Keratinocyte (primary cell): ENCODE measurements at regions not wholly inside any gene's neighbourhood (a gene's known extent, or its start where the extent isn't known, plus 50 kb on each side); places are given as distances from the start of the nearest gene placed in this dataset.
"Not testable (repeated sequence)": the region's sequence is repeated elsewhere in the genome, so short reads cannot be mapped to it uniquely, and the experiment has no call there.

Experiments
- DNase-seq: peaks from one replicate; pipeline ENCODE4 v3.0.0-alpha.2; 2011; ENCODE audit warnings: low read depth, missing footprints, low spot score
- FAIRE-seq: peaks from 2 replicates; lab custom pipeline; 2011; peaks lifted over from hg19 to GRCh38; lab: Jason Lieb, UNC
- H2AFZ ChIP-seq: 2 replicates; pipeline ENCODE4 v1.6.0; 2012; ENCODE audit warnings: low read length, control low read depth, inconsistent platforms; ENCODE audit not compliant: control insufficient read depth
- H3K27ac ChIP-seq: 2 replicates; pipeline ENCODE4 v1.5.1; 2011; ENCODE audit warnings: low read length; ENCODE audit not compliant: control insufficient read depth, insufficient read depth
- H3K27me3 ChIP-seq: 3 replicates; pipeline ENCODE4 v1.6.0; 2011; ENCODE audit warnings: low read length; ENCODE audit not compliant: control insufficient read depth, insufficient read depth; ENCODE audit errors: extremely low read depth
- H3K36me3 ChIP-seq, 2 experiments: 2 replicates in 1 of 2; 3 replicates in 1 of 2; pipeline ENCODE4 v1.5.1; 2011; ENCODE audit warnings: low read length in 2 of 2, mild to moderate bottlenecking in 1 of 2; ENCODE audit not compliant: control insufficient read depth in 2 of 2, insufficient read depth in 2 of 2; ENCODE audit errors: extremely low read depth in 1 of 2
- H3K4me1 ChIP-seq: 3 replicates; pipeline ENCODE4 v1.5.1; 2011; ENCODE audit warnings: low read length; ENCODE audit not compliant: control insufficient read depth, insufficient read depth; ENCODE audit errors: extremely low read depth
- H3K4me2 ChIP-seq: 3 replicates; pipeline ENCODE4 v1.6.0; 2011; ENCODE audit warnings: low read depth, low read length; ENCODE audit not compliant: control insufficient read depth, insufficient read depth; ENCODE audit errors: extremely low read depth
- H3K4me3 ChIP-seq, 3 experiments: fragments of 200-600 bp in 1 of 3; sonication (generic) in 1 of 3; 2 replicates in 2 of 3; 3 replicates in 1 of 3; pipeline ENCODE4 v1.5.1; 2011 to 2016; ENCODE audit warnings: low read length in 3 of 3, mild to moderate bottlenecking in 3 of 3, control low read depth in 2 of 3, inconsistent platforms in 1 of 3, low read depth in 1 of 3, mixed read lengths in 1 of 3, mixed run types in 1 of 3, moderate library complexity in 1 of 3; ENCODE audit not compliant: control insufficient read depth in 2 of 3, insufficient read depth in 2 of 3; ENCODE audit errors: extremely low read depth in 1 of 3
- H3K79me2 ChIP-seq: 2 replicates; pipeline ENCODE4 v1.6.0; 2012; ENCODE audit warnings: low read length; ENCODE audit not compliant: control insufficient read depth, insufficient read depth
- H3K9ac ChIP-seq: 3 replicates; pipeline ENCODE4 v1.6.0; 2011; ENCODE audit warnings: low read length; ENCODE audit not compliant: control insufficient read depth, insufficient read depth; ENCODE audit errors: extremely low read depth
- H3K9me1 ChIP-seq: 3 replicates; pipeline ENCODE4 v1.6.0; 2011; ENCODE audit warnings: low read length; ENCODE audit not compliant: control insufficient read depth, insufficient read depth; ENCODE audit errors: extremely low read depth
- H3K9me3 ChIP-seq: 2 replicates; pipeline ENCODE4 v1.5.1; 2012; ENCODE audit warnings: low read depth, low read length; ENCODE audit not compliant: control insufficient read depth
- H4K20me1 ChIP-seq: 3 replicates; pipeline ENCODE4 v1.6.0; 2011; ENCODE audit warnings: low read length; ENCODE audit not compliant: control insufficient read depth, insufficient read depth; ENCODE audit errors: extremely low read depth
- CTCF ChIP-seq, 3 experiments: IDR thresholded peaks in 1 of 3; conservative IDR thresholded peaks in 1 of 3; optimal IDR thresholded peaks in 1 of 3; 2 replicates in 2 of 3; 3 replicates in 1 of 3; pipeline versions ENCODE3 to v1.5.1; 2011; ENCODE audit warnings: low read length in 3 of 3, mild to moderate bottlenecking in 3 of 3, moderate library complexity in 2 of 3, control low read depth in 1 of 3, inconsistent platforms in 1 of 3; ENCODE audit not compliant: insufficient read depth in 2 of 3; ENCODE audit errors: extremely low read depth in 1 of 3
- EZH2 ChIP-seq: IDR thresholded peaks from one replicate; pipeline ENCODE4 v1.6.1; 2012; ENCODE audit warnings: inconsistent platforms, mild to moderate bottlenecking, low read length, moderate library complexity
- dilution Hi-C: fragments of 300-500 bp; cut with MboI; formaldehyde crosslinking; loops from one replicate; pipeline ENCODE4 v1.7.0; 2020; ENCODE audit warnings: low sequenced_read_pairs; ENCODE audit not compliant: extremely low pct_ligation_motif_present

DNA sequence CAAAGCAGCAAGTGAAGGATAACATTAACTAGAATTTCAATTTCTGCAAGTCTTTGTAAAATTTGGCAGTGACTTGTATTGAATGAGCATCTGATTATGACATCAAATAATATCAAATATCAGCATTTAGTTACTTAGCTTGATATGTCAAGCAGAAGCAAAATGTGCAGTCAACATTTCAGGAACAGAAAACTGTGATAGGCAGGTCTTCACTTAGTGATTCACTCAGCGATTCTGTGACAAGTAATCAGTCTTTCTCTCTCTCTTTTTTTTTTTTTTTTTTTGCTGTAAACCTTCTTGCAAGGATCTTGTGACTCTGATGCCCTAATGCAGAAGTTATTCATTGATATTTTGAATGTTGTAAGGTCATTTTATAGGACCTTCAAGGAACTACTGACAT, 307.1 kb downstream of the MTERF1 start:
- H3K9ac ChIP-seq, result no peak overlapping the region
- no peaks in the 10 kb centered on the region for H3K79me2 ChIP-seq
- dilution Hi-C loops, result no loop called here
- DNase-seq (no peak), FAIRE-seq (no peak)
- H3K9me1 ChIP-seq, result no peaks in the 10 kb centered on the region
- H3K4me2 ChIP-seq, result no peak overlapping the region
- no peaks in the 10 kb centered on the region for H3K4me1 ChIP-seq
- no peak overlapping the region for H3K27ac ChIP-seq
- no peaks in the 10 kb centered on the region for H3K9me3 ChIP-seq
- no peaks in the 10 kb centered on the region for H3K36me3 ChIP-seq
- no peak overlapping the region for H2AFZ ChIP-seq
- TF ChIP-seq CTCF (optimal IDR thresholded peaks at IDR 0.05 in 1 of 3, IDR thresholded peaks at IDR 0.05 in 1 of 3, conservative IDR thresholded peaks at IDR 0.05 in 1 of 3; ENCODE audit: extremely low read depth in 1 of 3, insufficient read depth in 2 of 3, low read length in 3 of 3) (no peak), EZH2 (no peak)
- no peaks in the 10 kb centered on the region for H3K27me3 ChIP-seq
- H3K4me3 ChIP-seq, result no peak overlapping the region
- no peaks in the 10 kb centered on the region for H4K20me1 ChIP-seq

- H3K9me1 ChIP-seq, H3K27me3 ChIP-seq, H3K4me2 ChIP-seq, dilution Hi-C loops, H3K9ac ChIP-seq, H3K4me3 ChIP-seq, H2AFZ ChIP-seq, FAIRE-seq, H3K27ac ChIP-seq, H3K36me3 ChIP-seq, H3K4me1 ChIP-seq, DNase-seq, H3K9me3 ChIP-seq, H4K20me1 ChIP-seq, H3K79me2 ChIP-seq: not testable (repeated sequence)
Measured at GRCh38 chr7:91576459-91576858, 304.0 kb downstream of the MTERF1 start.

DNA sequence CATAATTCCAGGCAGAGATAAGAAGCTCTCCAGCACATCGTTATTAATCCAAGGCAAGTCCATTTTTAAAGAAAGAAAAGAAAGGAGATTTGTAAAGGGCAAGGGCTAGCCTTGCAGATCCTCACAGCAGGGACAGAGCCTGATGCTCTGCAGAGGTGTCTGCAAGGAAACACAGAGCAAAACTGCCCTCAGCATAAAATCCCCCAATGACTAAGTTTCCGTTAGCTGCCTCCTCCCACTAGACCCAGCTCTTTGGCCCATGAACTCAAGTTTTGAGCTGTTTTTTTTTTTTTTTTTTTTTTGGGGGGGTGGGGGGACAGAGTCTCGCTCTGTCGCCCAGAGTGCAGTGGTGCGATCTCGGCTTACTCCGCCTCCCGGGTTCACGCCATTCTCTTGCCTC, 300.7 kb downstream of the MTERF1 start:
- H3K4me1 ChIP-seq, result no peaks in the 10 kb centered on the region
- TF ChIP-seq EZH2 (no peak), CTCF (optimal IDR thresholded peaks at IDR 0.05 in 1 of 3, IDR thresholded peaks at IDR 0.05 in 1 of 3, conservative IDR thresholded peaks at IDR 0.05 in 1 of 3; ENCODE audit: extremely low read depth in 1 of 3, insufficient read depth in 2 of 3, low read length in 3 of 3) (no peak)
- no peak overlapping the region for H3K27ac ChIP-seq
- no peak for DNase-seq
- FAIRE-seq, result no peak
- no peaks in the 10 kb centered on the region for H4K20me1 ChIP-seq
- no peaks in the 10 kb centered on the region for H3K27me3 ChIP-seq
- H3K79me2 ChIP-seq, result no peaks in the 10 kb centered on the region
- H2AFZ ChIP-seq, result no peak overlapping the region
- H3K9ac ChIP-seq, result no peak overlapping the region
- H3K9me1 ChIP-seq, result no peaks in the 10 kb centered on the region
- no peaks in the 10 kb centered on the region for H3K9me3 ChIP-seq
- H3K4me2 ChIP-seq, result no peak overlapping the region
- no peak overlapping the region for H3K4me3 ChIP-seq
- no peaks in the 10 kb centered on the region for H3K36me3 ChIP-seq
- dilution Hi-C loops, result no loop called here
